ENCODE measurements at regions not wholly inside any gene's neighbourhood (a gene's known extent, or its start where the extent isn't known, plus 50 kb on each side); places are given as distances from the start of the nearest gene placed in this dataset.

DNA sequence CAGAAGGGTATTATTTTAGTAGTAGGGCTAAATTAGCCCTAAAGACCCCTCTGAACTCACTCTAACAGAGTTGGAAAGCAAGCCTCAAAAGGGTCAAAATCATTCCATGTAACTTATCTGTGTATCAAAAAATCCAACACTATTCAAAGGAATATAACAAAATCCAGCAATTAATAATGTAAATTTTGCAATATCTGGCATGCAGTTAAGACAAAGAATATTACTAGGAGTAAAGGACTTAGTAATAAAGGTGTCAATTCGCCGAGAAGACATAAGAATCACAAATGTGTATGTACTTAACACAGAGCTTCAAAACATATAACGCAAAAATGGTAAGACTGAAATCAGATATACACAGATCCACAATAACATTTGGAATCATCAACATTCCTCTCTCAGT lies 71.2 kb upstream of the PFN2 start:
- TF ChIP-seq, protein P1, sequence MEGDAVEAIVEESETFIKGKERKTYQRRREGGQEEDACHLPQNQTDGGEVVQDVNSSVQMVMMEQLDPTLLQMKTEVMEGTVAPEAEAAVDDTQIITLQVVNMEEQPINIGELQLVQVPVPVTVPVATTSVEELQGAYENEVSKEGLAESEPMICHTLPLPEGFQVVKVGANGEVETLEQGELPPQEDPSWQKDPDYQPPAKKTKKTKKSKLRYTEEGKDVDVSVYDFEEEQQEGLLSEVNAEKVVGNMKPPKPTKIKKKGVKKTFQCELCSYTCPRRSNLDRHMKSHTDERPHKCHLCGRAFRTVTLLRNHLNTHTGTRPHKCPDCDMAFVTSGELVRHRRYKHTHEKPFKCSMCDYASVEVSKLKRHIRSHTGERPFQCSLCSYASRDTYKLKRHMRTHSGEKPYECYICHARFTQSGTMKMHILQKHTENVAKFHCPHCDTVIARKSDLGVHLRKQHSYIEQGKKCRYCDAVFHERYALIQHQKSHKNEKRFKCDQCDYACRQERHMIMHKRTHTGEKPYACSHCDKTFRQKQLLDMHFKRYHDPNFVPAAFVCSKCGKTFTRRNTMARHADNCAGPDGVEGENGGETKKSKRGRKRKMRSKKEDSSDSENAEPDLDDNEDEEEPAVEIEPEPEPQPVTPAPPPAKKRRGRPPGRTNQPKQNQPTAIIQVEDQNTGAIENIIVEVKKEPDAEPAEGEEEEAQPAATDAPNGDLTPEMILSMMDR (IDR thresholded peaks at IDR 0.05) = no peak
- TF ChIP-seq POLR2A (IDR thresholded peaks at IDR 0.05) = no peak
- no peak for TF ChIP-seq POLR2AphosphoS5 (IDR thresholded peaks at IDR 0.05)
